LNCaP clone FGC (cell line): ENCODE measurements at regions not wholly inside any gene's neighbourhood (a gene's known extent, or its start where the extent isn't known, plus 50 kb on each side); places are given as distances from the start of the nearest gene placed in this dataset.

Experiments
- DNase-seq: peaks from one replicate; pipeline ENCODE4 v3.0.0-alpha.2; 2011; ENCODE audit warnings: low read depth
- H3K4me3 ChIP-seq: 2 replicates; pipeline ENCODE4 v1.5.1; 2011; ENCODE audit warnings: mild to moderate bottlenecking, low read depth, low read length, control low read depth
- CTCF ChIP-seq: IDR thresholded peaks from 2 replicates; pipeline ENCODE4 v1.5.1; 2012; ENCODE audit warnings: mild to moderate bottlenecking; ENCODE audit not compliant: control insufficient read depth, insufficient read depth; ENCODE audit errors: extremely low read depth

GRCh38 chr12:78739653-78740052, 124.9 kb upstream of the SYT1 start:
- no peak for DNase-seq
- TF ChIP-seq CTCF = no peak

DNA sequence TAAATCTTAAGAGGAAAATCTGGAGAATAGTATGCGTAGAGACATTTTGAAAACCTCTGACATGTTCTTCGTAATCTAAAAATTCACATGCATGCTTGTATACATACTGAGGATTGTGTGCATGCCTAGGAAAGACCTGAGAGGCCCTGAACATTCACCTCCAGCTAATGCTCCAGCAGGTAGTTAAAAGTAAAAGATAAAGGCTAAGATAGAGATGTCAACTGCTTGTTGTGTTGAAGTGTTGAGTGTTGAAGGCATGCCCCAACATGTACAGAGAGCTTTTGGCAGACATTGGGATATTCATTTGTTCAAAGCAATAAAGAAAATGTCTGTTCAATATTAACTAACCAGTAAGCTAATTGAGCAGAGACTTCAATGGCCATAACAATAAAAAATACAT, 118.6 kb upstream of the SYT1 start:
- no peak for DNase-seq
- TF ChIP-seq CTCF = no peak
- no peak overlapping the region for H3K4me3 ChIP-seq

More at GRCh38 chr12:78739653-78740052, 124.9 kb upstream of the SYT1 start:
- H3K4me3 ChIP-seq = no peak overlapping the region

- TF ChIP-seq CTCF = no peak
- DNase-seq = no peak
- no peak overlapping the region for H3K4me3 ChIP-seq
These were observed 111.5 kb upstream of the SYT1 start for GRCh38 chr12:78753058-78753457.

GRCh38 chr12:78756936-78757335, 107.6 kb upstream of the SYT1 start:
- DNase-seq = no peak
- TF ChIP-seq CTCF = no peak
- H3K4me3 ChIP-seq = no peak overlapping the region

DNA sequence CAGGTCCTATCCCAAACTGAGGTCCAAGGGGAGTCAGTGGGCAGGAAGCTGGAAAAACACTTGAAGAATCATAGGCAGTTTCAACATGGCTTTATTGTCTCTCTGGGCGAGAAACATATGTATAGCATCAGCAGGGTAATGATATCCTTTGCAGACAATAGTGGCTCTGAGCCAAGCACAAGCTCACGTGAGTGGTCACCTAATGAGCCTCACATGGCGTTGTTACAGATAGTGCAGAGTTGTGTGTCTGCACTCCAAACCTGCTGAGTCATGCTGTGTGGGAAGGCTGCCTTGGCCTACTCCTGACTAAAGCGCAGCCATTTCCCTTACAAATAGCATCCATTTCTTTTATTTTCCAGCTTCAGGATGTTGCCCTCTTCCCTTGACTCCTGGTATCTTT, 105.2 kb upstream of the SYT1 start:
- no peak for DNase-seq
- TF ChIP-seq CTCF = no peak
- no peak overlapping the region for H3K4me3 ChIP-seq

DNA sequence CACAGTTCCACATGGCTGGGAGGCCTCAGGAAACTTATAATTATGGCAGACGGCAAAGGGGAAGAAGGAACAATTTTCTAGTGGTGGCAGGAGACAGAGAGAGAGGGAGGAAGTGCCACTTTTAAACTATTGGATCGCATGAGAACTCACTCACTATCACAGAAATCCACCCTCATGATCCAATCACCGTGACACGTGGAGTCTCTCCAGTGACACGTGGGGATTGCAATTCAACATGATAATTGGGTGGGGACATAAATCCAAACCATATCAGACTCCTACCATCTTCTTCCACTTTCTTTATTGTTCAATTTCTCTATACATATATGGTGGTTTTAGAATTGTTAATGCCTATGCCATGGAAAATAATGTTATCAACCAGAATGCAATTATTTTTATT, 103.7 kb upstream of the SYT1 start:
- no peak overlapping the region for H3K4me3 ChIP-seq
- TF ChIP-seq CTCF = no peak

DNA sequence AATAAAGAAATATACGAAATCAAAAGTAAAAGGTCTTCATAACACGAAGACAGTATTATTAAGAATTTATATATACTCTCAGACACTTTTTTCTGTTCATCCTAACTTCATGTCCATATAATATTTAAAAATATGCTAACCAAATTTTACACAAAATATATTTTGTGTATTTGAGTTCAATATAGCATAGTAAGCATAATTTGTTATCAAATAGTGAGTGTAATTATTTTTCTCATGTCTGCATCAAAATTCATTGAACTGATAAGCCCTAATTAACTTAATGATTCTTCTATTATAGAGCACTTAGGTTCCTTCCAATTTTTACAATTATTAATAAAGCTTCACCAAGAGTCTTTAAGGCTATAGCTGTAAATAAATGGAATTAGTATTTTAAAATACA, 99.7 kb upstream of the SYT1 start:
- no peak for TF ChIP-seq CTCF
- H3K4me3 ChIP-seq = no peak overlapping the region
- no peak for DNase-seq

More for the DNA sequence above, 103.7 kb upstream of the SYT1 start:
- DNase-seq = no peak
